ENCODE measurements at regions not wholly inside any gene's neighbourhood (a gene's known extent, or its start where the extent isn't known, plus 50 kb on each side); places are given as distances from the start of the nearest gene placed in this dataset.

DNA sequence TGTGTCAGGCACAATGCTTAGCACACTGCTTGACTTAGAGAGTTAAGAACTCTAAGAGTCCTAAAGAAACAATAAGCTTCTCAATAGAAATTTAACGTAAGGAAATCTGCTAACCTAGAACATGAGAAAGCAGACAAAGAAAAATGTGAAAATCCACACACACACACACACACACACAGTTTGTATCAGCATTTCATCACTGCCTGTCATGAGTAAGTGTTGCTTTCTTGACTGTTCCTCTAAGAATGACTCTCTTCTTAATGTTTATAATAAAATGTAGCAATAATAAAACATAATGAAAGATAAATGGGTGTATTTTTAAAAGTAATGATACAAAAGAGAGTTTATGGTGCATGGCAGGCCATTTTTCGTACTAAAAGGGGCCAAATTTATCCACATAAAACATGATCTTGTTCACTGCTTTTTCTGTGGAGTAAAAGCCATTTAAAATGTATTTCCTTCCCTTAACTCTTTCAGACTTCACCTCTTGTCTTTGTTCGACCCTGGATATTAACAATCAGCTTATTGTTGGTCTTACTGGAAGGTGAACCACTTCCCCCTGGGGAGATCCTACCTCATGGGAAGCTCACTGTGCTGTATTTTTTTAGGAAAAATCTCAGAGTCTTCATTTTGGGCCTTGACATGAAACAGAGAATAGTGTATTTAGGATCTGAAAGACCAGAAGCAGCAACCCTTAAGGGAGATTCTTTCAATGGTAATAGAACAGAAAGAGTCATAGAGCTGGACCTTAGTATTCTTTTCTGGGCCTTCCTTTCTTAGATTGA, 107.3 kb upstream of the ANKRD55 start:
- DNase-seq, result no peak

DNA sequence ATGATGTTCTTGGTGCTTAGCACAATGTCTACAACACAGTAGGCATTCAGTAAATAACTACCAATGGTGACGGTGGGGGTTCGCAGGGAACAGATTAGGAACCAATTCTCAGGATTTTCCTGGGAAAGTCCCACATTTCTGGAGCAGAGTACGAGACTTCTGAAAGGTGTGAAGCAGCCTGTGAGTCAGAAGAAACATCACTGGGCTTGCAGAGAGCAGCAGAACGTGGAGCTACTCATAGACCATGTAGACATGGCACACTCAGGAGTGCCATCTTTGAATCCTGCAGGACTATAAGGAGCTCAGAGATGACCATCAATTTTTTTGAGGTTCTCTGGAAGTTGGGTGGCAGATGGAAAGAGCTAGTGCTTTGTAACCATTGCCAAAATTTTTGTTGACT, 106.6 kb upstream of the ANKRD55 start:
- no peak for DNase-seq

DNA sequence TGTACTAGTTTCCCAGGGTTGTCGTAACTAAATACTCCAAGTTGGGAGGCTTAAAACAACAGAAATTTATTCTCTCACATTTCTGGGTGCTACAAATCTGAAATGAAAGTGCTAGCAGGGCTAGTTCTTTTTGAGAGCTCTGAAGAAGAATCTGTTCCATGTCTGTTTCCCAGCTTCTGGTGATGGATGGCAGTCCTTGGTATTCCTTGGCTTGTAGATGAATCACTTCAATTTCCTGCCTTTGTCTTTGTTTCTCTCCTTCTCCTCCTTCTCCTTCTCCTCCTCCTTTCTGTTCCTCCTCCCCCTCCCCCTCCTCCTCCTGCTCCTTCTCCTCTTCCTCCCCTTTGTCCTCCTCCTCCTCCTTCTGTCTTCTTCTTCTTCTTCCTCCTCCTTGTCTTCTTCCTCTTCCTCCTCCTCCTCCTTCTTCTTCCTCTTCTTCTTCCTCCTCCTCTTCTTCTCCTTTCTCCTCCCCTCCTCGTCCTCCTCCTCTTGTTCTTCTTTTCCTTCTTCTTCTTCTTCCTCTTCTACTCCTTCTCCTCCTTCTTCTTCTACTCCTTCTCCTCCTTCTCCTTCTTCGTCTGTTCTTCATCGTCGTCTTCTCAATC, 104.7 kb upstream of the ANKRD55 start:
- DNase-seq, result no peak

DNA sequence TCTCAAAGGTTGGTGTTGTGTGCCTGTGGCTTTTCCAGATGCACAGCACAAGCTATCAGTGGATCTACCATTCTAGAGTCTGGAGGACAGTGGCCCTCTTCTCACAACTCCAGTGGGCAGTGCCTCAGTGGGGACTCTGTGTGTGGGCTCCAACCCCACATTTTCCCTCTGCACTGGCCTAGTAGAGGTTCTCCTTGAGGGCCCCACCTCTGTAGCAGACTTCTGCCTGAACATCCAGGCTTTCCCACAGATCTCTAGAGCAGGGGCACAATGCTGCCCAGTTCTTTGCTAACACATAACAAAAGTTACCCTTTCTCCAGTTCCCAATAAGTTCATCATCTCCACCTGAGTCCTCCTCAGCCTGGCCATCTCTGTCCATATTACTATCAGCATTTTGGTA, 102.1 kb upstream of the ANKRD55 start:
- DNase-seq, result peak in 1 of 5 experiments; percentile 39

DNA sequence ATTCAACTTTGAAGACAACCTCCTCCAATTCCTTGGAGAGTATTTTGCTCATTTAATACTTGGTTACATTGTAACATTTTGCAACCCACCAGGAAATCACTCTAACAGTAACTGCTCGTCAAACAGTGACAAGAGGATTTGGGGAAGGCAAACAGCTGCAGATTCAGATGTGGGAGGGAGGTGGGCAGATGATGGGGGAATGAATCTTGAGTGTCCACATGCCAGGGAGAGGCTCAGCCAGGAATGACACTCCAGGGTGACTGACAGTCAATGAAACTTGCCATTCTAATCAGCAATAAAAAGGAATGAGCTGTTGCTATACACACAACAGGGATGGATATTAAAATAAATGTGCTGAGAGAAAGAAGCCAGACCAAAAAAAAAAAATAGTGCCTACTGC, 97.7 kb upstream of the ANKRD55 start:
- no peak for DNase-seq

DNA sequence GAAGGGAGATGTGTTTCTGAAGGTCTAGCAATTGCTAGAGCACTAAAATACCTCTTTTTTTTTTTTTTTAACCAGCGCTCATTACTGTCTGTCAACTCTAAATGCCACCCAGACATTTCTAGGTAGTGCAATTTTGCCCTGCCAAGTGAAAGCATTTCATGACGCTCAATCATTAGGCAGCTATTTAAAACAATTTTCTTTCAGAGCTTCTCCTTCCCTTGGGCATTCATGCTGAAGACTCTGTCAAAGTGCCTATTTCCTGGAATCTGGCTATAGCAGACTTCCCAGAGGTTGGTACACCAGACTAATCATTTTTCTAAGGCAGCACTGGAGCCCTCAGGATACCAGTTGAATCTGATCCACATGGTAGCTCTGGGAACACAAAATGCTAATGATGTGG, 97.0 kb upstream of the ANKRD55 start:
- DNase-seq, result peak in 1 of 5 experiments; percentile 22

DNA sequence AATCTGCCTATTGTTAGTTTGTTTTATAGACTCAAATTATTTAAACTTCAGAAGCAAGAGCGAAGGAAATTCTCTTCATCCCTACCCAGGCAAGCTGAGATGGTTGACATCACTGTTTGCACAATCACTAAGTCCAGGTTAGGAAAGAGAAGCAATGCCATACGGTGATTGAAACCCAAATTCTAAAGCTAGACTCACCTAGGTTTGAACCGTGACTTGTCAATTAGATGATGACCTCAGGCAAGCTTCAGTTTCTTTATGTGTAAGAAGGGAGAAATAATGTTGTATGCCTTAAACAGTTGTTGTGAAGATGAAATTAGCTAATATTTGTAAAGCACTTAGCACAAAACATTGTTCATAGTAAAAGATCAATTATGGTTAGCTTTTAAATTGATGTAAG, 96.5 kb upstream of the ANKRD55 start:
- peak in 1 of 5 experiments; percentile 75 for DNase-seq

DNA sequence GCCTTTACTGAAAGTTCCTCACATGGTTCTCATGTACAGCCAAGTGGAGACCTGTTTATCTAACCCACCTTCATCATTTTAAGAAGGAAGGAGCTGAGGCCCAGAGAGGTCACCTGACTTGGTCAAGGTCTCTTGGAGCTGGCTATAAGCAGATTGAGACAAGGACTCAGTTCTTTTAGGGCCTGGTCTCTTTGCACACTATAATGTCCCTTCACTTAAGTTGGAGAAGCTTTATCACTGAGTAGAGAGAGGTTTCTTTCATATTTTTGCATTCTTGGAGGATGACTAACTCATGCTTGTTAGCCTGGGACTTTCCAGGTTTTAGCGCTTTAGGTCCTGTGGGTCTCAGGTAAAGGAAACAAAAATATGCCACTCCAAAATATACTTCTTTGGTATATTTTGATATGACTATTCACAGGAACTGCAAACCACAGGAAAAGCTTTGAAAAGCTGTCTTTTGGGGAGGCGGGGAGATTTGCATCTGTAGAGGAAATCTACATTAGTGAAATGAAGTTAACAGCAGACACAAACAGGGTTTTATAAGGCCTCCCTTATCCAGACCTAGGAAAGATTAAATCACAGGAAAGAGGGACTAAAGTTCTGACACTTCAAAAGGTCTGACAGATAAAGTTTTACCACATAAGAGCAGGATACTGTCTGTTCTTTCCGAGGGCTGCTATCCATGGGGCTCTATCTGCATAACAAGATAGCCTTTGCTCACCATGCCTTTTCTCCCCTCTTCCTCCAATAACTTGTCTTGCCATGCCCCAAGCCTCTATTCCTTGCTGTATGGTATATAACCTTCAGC, 95.8 kb upstream of the ANKRD55 start:
- DNase-seq, result peak in 4 of 5 experiments; percentile 8 to 95 (median 16)

DNA sequence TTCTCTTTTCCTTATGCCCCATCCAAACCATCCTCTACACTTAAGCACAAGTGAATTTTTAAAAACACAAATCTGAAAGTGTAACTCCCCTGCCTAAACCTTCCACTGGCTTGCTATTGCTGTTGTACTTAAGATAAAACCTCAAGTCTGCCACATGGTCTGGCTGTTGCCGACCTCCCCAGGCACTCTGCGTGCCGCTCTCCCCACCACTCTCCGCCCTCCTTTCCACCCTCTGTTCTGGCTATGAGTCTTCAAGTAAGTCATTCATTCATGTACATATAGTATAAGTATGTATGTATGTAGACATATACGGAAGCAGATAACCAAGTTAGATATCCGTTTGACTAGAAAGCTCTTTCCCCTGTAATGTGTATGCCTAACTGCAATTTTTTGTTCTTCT, 94.7 kb upstream of the ANKRD55 start:
- DNase-seq, result peak in 4 of 5 experiments; percentile 7 to 99 (median 40)

DNA sequence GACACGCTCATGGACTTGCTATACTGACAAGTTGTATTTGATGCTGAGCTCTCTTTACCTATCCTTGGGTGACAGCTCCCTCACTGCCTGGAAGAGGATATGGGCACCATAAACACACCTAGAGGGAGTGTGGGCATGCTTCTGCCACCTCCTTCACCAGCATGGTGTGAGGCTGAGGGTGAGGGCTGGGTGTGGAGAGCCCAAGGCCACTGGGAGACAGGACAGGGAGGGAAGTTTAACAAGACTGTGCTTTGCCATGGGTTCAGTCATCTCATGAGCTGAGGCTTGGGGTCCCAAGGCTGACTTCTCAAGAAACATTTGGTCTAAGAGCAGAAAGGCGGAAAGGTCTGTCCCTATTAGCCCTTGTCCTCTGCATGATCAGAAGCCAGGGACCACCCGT, 93.6 kb upstream of the ANKRD55 start:
- DNase-seq, result peak in 1 of 5 experiments; percentile 24

DNA sequence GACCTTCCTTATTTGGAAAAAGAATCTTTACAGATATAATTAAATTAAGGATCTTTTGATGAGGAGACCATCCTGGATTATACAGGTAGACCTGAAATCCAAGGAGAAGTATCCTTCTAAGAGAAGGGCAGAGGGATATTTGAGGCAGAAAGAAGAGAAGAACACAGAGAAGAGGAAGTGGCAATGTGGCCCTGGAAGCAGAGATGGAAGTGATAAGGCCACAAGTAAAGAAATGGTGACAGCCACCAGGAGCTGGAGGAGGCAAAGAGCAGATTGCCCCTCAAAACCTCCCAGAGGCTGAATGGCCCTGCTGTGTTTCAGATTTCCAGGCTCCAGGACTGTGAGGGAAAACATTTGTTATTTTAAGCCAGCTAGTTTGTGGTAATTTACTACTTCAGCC, 93.0 kb upstream of the ANKRD55 start:
- peak in 1 of 5 experiments; percentile 77 for DNase-seq

DNA sequence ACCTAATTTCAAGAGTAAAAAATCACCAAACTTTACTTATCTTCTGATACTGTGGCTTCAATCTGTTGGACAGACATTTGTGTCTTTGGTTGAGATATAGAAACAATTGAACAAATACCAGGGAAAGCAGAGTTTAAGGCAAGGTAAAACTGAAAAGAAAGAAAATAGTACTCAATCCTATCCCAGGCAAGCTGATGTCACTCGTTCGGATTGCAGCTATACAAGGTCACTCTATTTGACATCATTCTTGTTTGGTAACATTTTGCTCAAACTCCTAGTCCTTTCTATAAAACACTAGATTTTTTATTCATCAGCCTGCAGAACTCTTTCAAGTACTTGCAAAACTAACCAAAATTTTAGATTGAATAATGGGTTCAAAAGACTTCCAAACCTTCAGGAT, 91.9 kb upstream of the ANKRD55 start:
- DNase-seq, result no peak

DNA sequence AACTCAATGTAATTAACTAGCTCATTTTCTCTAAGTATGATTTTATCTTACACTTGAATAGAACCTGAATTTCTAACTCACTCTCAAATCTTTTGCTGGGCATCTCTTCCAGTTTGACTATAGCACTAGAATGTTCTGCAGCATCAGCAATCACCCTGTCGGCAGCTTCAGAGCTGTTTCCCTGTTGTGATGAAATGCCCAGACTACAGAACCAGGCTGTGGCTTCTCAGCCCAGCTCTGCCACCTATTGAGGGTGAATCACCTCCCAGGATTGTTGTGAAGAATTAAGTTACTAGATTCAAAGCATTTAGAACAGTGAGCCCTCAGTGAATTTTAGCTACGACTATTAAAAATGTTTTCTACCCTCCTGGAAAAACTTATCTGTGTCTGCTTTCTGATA, 90.4 kb upstream of the ANKRD55 start:
- DNase-seq, result peak in 1 of 5 experiments; percentile 59

DNA sequence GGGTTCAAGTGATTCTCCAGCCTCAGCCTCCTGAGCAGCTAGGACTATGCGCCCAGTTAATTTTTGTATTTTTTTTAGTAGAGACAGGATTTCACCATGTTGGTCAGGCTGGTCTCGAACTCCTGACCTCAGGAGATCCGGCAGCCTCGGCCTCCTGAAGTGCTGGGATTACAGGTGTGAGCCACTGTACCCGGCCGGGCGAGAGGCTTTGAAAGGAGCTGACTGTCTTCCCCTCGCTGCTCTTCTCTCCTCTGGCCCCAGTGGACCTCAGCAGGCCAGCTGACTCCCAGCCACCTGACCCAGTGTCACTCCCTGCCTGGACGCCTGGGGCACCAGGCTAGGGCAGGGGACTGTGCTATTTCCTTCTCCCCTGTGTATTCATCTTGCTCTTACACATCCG, 89.5 kb upstream of the ANKRD55 start:
- no peak for DNase-seq

DNA sequence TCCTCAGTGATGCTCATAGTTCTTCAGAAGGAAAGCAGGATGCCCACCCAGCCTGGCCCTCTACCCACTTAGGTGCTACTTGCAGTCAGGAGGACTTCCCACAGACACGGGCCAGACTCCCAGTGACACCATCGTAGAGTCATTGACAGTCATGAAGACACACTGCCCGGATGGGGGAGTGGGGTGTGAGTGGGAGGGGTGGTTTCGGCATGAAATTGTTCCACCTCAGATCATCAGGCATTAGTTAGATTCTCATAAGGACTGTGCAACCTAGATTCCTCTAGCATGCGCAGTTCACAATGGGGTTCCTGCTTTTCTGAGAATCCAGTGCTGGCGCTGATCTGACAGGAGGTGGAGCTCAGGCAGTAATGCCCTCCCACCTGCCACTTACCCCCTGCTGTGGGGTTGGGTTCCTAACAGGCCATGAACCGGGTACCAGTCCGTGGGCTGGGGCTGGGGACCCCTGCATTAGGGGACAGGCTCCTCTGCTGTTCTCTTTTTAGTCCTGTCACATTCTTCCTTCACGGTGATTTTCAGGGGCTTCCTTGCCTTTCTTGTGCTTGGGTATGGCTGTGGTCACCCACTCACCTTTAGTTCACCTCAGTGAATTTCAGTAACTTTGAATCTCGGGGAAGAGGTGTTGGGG, 88.2 kb upstream of the ANKRD55 start:
- DNase-seq, result peak in 1 of 5 experiments; percentile 5

DNA sequence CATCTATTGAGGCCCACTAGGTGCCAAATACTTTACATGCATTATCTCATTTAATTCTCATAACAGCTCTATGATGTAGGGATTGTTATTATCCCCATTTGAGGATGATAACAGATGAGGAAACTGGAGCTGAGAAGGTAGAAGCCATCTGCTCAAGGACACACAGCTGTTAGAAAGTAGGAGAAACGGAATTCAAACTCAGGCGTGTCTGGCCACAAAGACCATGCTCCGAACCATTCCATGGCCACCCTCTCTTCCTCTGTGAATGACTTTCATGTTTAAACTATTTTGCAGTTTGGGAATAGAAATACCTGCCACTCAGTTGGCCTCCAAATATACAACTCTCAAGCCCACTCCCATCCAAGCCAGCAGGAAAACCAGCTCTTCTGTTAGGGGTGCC, 87.6 kb upstream of the ANKRD55 start:
- no peak for DNase-seq

DNA sequence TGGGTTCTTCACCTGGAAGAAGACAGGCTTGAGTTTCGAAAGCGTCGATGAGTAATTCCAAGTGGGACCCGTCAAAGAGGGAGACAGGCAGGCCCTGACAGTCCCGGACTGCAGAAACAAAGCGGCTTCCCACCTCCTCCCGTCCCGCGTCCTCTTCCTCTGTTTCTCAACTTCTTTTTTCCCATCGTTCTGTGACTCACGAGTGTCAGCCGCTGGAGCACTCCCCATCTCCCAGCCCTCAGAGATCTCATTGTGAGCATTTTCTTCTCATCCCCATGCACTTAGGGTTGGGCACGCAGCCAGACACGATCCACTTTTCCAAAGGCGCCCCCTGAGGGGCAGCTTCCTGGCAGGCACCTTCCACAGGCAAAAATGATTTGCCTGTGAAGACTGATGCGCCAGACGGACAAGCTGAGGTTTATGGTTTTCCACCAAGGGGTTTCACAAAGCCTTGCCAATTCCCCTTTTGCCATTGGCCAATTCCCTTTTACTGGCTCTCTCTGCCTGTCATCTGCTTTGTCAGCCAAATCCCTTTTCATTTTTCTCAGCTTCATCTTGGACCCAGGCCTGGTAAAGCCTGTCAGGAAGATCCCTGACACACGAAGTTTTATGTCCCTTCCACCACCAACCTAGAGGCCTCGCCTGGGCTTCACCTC, 86.5 kb upstream of the ANKRD55 start:
- DNase-seq, result no peak

DNA sequence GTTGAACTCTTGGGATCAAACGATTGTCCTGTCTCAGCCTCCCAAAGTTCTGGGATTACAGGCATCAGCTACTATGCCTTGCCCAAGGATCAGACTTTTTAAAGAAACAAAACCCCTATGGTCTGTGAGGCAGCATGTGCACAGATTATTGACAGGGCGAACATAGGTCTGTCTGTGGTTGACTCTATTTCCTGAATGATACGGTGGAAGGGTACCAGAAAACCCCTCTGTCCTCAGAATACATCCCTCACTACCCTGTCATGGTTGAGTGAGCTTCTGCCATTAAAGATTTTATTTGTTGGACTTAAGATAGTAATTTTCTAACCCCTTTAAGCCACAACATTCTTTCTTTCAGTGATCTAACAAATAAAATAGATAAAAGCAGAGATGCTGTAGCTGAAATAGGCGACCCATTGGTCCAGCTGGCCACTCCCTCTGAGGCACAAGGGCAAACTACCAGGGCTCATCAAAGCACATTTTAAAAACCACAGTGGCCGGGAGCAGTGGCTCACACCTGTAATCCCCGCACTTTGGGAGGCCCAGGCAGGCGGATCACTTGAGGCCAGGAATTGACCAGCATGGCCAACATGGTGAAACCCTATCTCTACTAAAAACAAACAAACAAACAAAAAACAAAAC, 84.9 kb upstream of the ANKRD55 start:
- peak in 1 of 5 experiments; percentile 61 for DNase-seq

DNA sequence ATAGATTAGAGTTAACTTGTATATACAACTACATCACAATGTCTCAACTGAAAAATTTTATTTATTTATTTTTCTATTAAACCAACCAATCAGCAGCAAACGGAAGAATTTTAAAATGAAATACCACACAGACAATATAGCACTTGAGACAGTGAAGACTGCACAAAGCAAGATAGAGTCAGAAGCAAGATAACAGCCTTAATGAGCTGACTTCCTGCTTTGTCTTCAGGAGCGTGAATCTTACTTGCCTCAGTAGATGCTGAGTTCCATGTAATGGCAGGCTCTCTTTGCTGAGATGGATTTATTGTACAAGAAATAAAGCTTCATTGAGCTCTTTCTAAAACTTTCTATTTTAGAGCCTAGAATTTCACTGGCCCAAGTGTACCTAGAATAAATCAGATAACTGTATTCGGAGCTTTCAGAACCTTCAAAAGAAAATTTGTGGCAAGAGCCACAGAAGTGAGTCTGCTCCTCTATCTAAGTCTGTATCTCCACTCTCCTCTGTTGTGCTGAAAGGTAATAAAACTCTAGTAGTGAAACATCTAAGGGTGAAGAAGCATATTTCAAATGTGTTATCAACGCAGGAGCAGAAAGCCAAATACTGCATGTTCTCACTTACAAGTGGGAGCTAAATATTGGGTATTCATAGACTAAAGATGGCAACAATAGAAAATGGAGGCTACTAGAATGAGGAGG, 83.3 kb upstream of the ANKRD55 start:
- DNase-seq, result peak in 1 of 5 experiments; percentile 79

DNA sequence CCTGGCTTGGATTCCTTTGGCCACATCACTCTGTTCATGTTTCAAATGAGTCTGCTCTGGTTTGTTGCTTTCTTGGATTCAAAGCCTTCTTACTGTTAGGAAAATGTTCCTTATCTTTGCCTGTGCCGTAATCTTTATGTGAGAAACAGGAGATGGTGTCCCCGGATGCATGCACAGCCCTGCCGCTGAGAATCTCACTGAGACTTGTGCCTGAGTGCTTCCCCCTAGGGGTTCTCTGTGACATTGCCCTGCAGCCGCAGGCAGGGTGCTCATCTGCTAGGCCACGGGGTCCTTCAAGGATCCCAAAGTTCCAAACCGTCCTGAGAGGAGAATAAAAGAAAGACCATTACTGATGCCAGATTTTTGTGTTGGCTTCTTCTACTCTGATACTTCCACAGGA, 81.4 kb upstream of the ANKRD55 start:
- DNase-seq, result peak in 1 of 5 experiments; percentile 33

DNA sequence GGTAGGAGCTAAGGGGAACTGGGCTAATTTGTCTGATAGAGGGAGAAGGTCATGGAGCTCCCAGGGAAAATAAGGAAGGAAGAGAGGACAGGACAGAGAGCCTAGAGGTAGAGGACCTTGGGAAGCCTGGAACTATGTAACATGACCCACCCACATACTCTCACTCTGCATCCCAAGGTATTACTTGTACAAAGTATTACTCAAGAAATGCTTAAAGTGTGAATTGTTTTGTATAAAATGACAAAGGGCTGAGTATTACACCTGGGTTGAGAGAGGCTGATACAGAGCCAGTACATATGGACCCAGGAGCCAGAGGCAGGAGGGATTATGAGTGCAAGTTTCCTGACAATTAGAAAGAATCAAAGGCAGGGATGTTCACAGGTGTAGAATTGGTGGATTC, 80.5 kb upstream of the ANKRD55 start:
- no peak for DNase-seq

Data from T-helper 2 cell (primary cell).